Psoas muscle (tissue), 7 donors: ENCODE measurements at regions not wholly inside any gene's neighbourhood (a gene's known extent, or its start where the extent isn't known, plus 50 kb on each side); places are given as distances from the start of the nearest gene placed in this dataset.
"Not testable (repeated sequence)": the region's sequence is repeated elsewhere in the genome, so short reads cannot be mapped to it uniquely, and the experiment has no call there.

Experiments
- ATAC-seq, 4 donors: fragments of 200-7000 bp; cut with Tn5 transposase; one replicate each; pipeline ENCODE4 v1.9.1; 2020; ENCODE audit warnings: moderate library complexity in 3 of 4, mild to moderate bottlenecking in 2 of 4
- DNase-seq, 2 donors: peaks; one replicate each; pipeline ENCODE4 v3.0.0-alpha.2; 2020
- H3K27ac ChIP-seq: fragments of 200-600 bp; one replicate; pipeline ENCODE4 v1.8.0; 2022
- H3K27me3 ChIP-seq, 3 donors: fragments of 200-600 bp in 1 of 3; one replicate each; pipeline versions ENCODE4 v1.6.1 to v1.8.0; 2013 to 2022; ENCODE audit warnings: low read length in 2 of 3, mild to moderate bottlenecking in 2 of 3, moderate library complexity in 1 of 3; ENCODE audit not compliant: insufficient read depth in 3 of 3
- H3K36me3 ChIP-seq, 2 donors: fragments of 200-600 bp in 1 of 2; one replicate each; pipeline versions ENCODE4 v1.6.1 to v1.8.0; 2013 to 2022; ENCODE audit warnings: low read depth in 1 of 2, mild to moderate bottlenecking in 1 of 2, moderate library complexity in 1 of 2; ENCODE audit not compliant: insufficient read depth in 1 of 2
- H3K4me1 ChIP-seq: fragments of 200-600 bp; one replicate; pipeline ENCODE4 v1.8.0; 2022
- H3K4me3 ChIP-seq: fragments of 200-600 bp; one replicate; pipeline ENCODE4 v1.8.0; 2022; ENCODE audit warnings: mild to moderate bottlenecking
- H3K9me3 ChIP-seq: fragments of 200-600 bp; one replicate; pipeline ENCODE4 v1.8.0; 2022
- CTCF ChIP-seq: fragments of 200-600 bp; IDR thresholded peaks from one replicate; pipeline ENCODE4 v1.8.0; 2022; ENCODE audit warnings: antibody characterized with exemption
- WGBS, 3 donors: extraction: QIAGEN DNeasy Blood & Tissue Kit; methylation state at CpG; one replicate each; pipeline versions ENCODE4 v1.1.6 to v1.1.7; 2013; 5-methylcytosine and 5-hydroxymethylcytosine counted together
- intact Hi-C, 2 donors: fragments of 100-400 bp; cut with DNase I; formaldehyde crosslinking; loops; one replicate each; pipeline versions ENCODE4 v1.11.0 to v1.14.2; 2022
- donor health status: healthy with polysubstance abuse.
- donor health status: DM: no; HTN: no; CAD: no; lungs with moderate emphysema.
- donor health status: Bipolar disorder and iron deficiency.
- donor health status: healthy.
- donor health status: DM: yes; HTN: yes; CAD: no.
- donor health status: DM: no; HTN: no; CAD: no.
- donor health status: DM: yes; HTN: yes; CAD: no.

- no peaks in the 10 kb centered on the region for H3K9me3 ChIP-seq
- H3K27me3 ChIP-seq, result no peaks in the 10 kb centered on the region
- no peak for ATAC-seq
- H3K4me3 ChIP-seq, result no peak overlapping the region
- intact Hi-C loops, result no loop called here
- no peak for DNase-seq
- TF ChIP-seq CTCF, result no peak
- WGBS, 3 donors, result 78 to 91% (median 90%) methylated on average over 12 of the region's 12 CpGs
- no peak overlapping the region for H3K27ac ChIP-seq
- H3K4me1 ChIP-seq, result no peaks in the 10 kb centered on the region
- H3K36me3 ChIP-seq, result no peaks in the 10 kb centered on the region
Measured at GRCh38 chr10:124243702-124244121, 150.3 kb upstream of the CHST15 start.

GRCh38 chr10:124242791-124243190, 149.4 kb upstream of the CHST15 start:
- H3K27ac ChIP-seq, result no peak overlapping the region
- no peak for DNase-seq
- no peaks in the 10 kb centered on the region for H3K4me1 ChIP-seq
- no peaks in the 10 kb centered on the region for H3K9me3 ChIP-seq
- no peak overlapping the region for H3K4me3 ChIP-seq
- TF ChIP-seq CTCF, result no peak
- intact Hi-C loops, result no loop called here
- ATAC-seq, result no peak
- H3K36me3 ChIP-seq, result no peaks in the 10 kb centered on the region
- no peaks in the 10 kb centered on the region for H3K27me3 ChIP-seq
- WGBS, 3 donors, result 90 to 95% (median 94%) methylated on average over 8 of the region's 8 CpGs

- Histone ChIP-seq H3K36me3 (no peaks in the 10 kb centered on the region), H3K27me3 (no peaks in the 10 kb centered on the region), H3K27ac (no peak overlapping the region), H3K4me3 (no peak overlapping the region), H3K9me3 (no peaks in the 10 kb centered on the region), H3K4me1 (no peaks in the 10 kb centered on the region)
- no peak for TF ChIP-seq CTCF
- ATAC-seq (no peak), DNase-seq (no peak)
- WGBS, 3 donors, result 82 to 94% (median 87%) methylated on average over 7 of the region's 7 CpGs
- intact Hi-C loops, result no loop called here
Measured at GRCh38 chr10:124242365-124242764, 149.0 kb upstream of the CHST15 start.

- H3K4me1 ChIP-seq, DNase-seq, H3K9me3 ChIP-seq, intact Hi-C loops, H3K27me3 ChIP-seq, H3K27ac ChIP-seq, H3K36me3 ChIP-seq, ATAC-seq, H3K4me3 ChIP-seq: not testable (repeated sequence)
- 93 to 95% (median 95%) methylated on average over 5 of the region's 5 CpGs for WGBS, 3 donors
Measured at GRCh38 chr10:124241510-124241909, 148.1 kb upstream of the CHST15 start.

- DNase-seq (no peak), ATAC-seq (no peak)
- Histone ChIP-seq H3K36me3 (no peaks in the 10 kb centered on the region), H3K27me3 (no peaks in the 10 kb centered on the region), H3K9me3 (no peaks in the 10 kb centered on the region), H3K4me3 (no peak overlapping the region), H3K27ac (no peak overlapping the region), H3K4me1 (no peaks in the 10 kb centered on the region)
- no peak for TF ChIP-seq CTCF
- intact Hi-C loops, result no loop called here
- WGBS, 3 donors, result 18 to 21% (median 20%) methylated on average over 17 of the region's 17 CpGs
Measured at GRCh38 chr10:124240839-124241291, 147.5 kb upstream of the CHST15 start.
